ENCODE measurements at regions not wholly inside any gene's neighbourhood (a gene's known extent, or its start where the extent isn't known, plus 50 kb on each side); places are given as distances from the start of the nearest gene placed in this dataset.

GRCh38 chr20:52780462-52780861, 191.7 kb upstream of the TSHZ2 start:
- TF ChIP-seq, protein P1, sequence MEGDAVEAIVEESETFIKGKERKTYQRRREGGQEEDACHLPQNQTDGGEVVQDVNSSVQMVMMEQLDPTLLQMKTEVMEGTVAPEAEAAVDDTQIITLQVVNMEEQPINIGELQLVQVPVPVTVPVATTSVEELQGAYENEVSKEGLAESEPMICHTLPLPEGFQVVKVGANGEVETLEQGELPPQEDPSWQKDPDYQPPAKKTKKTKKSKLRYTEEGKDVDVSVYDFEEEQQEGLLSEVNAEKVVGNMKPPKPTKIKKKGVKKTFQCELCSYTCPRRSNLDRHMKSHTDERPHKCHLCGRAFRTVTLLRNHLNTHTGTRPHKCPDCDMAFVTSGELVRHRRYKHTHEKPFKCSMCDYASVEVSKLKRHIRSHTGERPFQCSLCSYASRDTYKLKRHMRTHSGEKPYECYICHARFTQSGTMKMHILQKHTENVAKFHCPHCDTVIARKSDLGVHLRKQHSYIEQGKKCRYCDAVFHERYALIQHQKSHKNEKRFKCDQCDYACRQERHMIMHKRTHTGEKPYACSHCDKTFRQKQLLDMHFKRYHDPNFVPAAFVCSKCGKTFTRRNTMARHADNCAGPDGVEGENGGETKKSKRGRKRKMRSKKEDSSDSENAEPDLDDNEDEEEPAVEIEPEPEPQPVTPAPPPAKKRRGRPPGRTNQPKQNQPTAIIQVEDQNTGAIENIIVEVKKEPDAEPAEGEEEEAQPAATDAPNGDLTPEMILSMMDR (IDR thresholded peaks at IDR 0.05; ENCODE audit: control insufficient read depth, extremely low read depth, insufficient read depth), result no peak
- H3K4me3 ChIP-seq (ENCODE audit: low read depth, low read length), result no peak overlapping the region
- no peak for DNase-seq (ENCODE audit: low read depth)

DNA sequence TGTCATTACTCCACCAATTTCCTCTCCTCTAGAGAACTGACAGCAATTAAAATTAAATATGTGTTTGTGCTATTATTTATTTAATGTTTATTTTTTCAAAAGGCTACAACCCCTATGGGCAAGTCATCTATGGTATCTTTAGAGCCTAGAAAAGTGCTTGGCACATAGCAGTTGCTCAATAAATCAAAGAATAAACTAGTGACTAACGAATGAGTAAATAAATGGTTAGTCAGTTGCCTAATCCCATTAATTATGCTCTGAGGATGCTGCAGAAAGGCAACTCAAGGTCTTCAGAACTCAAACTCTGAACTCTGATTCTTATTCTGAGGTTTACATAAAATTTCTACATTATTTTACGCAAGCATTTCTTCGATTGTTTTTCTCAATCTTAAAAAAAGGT, 193.0 kb upstream of the TSHZ2 start:
- H3K4me3 ChIP-seq (ENCODE audit: low read depth, low read length), result no peak overlapping the region
- TF ChIP-seq, protein P1 (IDR thresholded peaks at IDR 0.05; ENCODE audit: control insufficient read depth, extremely low read depth, insufficient read depth), result no peak
- no peak for DNase-seq (ENCODE audit: low read depth)

DNA sequence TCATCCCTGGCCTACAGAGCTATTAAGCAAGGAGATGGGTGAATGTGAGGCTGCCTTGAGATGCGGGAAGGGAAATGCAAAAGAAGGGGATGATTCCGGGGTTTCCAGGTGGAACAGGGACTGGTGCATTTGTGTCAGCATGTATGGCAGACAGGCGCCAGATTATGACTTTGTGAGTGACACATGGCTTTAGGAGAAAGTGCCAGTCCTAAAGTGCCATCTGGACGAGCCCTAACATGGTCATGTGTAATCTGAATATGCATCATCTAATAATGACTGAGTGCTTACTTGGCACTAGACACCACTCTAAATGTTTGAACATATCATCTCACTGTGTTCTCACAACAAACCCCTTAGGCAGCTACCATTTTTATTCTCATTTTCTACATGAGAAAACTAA, 195.0 kb upstream of the TSHZ2 start:
- no peak for DNase-seq (ENCODE audit: low read depth)
- TF ChIP-seq, protein P1 (IDR thresholded peaks at IDR 0.05; ENCODE audit: control insufficient read depth, extremely low read depth, insufficient read depth), result no peak
- H3K4me3 ChIP-seq (ENCODE audit: low read depth, low read length), result no peak overlapping the region

DNA sequence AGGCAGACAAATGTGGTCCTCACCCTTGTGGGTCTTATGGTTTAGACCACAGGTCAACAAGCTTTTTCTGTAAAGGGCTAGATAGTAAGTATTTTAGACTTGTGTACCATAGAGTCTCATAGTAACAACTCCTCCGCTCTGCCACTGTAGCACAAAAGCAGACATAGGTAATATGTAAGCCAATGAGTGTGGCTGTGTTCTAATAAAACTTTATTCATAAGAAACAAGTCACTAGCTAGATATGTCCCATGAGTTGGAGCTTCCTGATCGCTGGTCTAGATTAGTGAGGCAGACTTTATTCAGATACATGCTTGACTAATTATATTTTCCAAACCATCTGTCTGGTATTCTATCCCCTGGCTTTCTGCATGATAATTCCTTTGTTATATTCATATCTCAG, 196.4 kb upstream of the TSHZ2 start:
- H3K4me3 ChIP-seq (ENCODE audit: low read depth, low read length), result no peak overlapping the region
- no peak for DNase-seq (ENCODE audit: low read depth)
- TF ChIP-seq, protein P1 (IDR thresholded peaks at IDR 0.05; ENCODE audit: control insufficient read depth, extremely low read depth, insufficient read depth), result no peak

DNA sequence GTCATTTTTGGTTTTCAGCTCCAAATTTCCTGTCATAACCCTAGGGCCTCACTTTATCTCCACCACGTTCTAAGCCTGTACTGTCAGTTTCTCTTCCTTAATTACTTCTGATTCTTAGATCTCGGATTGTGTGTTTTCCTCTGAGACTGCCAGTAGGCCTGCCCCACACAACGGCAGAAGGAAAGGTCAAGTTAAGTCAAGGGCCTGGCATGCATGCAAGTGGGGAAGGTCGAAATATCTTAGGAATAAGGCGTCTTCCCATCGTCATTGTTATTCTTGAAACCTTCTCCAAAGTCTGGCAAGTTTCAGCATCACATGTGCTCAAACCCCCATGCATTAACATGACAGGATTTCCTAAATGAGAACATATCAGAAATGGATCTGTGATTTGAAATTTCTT, 203.5 kb upstream of the TSHZ2 start:
- H3K4me3 ChIP-seq (ENCODE audit: low read depth, low read length), result no peak overlapping the region
- TF ChIP-seq, protein P1 (IDR thresholded peaks at IDR 0.05; ENCODE audit: control insufficient read depth, extremely low read depth, insufficient read depth), result no peak
- no peak for DNase-seq (ENCODE audit: low read depth)

DNA sequence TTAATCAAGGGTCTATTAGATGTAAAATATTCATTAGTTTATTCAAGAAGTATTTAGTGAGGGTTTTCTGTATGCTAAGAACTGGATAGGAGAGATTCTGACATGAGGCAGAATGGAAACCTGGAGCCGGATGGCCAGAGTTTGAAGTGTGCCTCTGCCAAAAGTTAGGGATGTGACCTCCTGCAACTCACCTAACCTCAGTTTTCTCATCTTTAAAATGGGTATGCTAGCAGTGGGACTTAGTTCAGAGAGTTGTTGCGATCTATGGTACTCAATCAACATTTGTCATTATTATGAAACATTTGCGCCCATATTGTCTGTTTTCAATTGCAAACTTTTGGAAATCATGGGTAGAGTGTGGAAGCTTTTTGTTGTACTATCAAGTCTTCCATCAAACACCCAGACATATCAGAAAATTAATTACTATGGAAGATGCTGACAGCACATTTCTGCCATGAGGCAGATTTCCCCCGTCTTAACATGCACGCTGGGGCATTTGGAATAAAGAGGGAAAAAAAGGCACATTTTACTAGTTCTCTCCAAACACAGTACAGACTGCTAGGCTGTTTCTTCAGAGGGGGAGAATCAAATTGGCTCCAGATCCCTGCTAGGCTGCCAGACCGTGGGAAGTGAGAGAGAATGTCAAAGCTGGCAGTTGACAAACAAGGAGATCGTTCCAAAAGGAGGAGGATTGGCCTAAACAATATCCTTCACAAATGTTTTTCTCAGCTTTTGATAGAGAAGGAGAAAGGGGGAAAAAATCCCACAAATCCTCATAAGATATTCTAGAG, 205.3 kb upstream of the TSHZ2 start:
- TF ChIP-seq, protein P1 (IDR thresholded peaks at IDR 0.05; ENCODE audit: control insufficient read depth, extremely low read depth, insufficient read depth), result no peak
- DNase-seq (ENCODE audit: low read depth), result no peak
- no peak overlapping the region for H3K4me3 ChIP-seq (ENCODE audit: low read depth, low read length)

GRCh38 chr20:52763321-52763853, 208.8 kb upstream of the TSHZ2 start:
- no peak overlapping the region for H3K4me3 ChIP-seq (ENCODE audit: low read depth, low read length)
- TF ChIP-seq, protein P1 (IDR thresholded peaks at IDR 0.05; ENCODE audit: control insufficient read depth, extremely low read depth, insufficient read depth), result no peak
- no peak for DNase-seq (ENCODE audit: low read depth)

Data from LNCaP clone FGC (cell line).